MM.1S (cell line): ENCODE measurements at regions not wholly inside any gene's neighbourhood (a gene's known extent, or its start where the extent isn't known, plus 50 kb on each side); places are given as distances from the start of the nearest gene placed in this dataset.

Experiments used
- DNase-seq: peaks from one replicate; pipeline ENCODE4 v3.0.0-alpha.2; 2015
- H2AFZ ChIP-seq: fragments of 300-600 bp; sonication (generic); 2 replicates; pipeline ENCODE4 v1.6.0; 2016; ENCODE audit warnings: antibody characterized with exemption, low read length
- H3F3A ChIP-seq: fragments of 300-600 bp; sonication (generic); 2 replicates; pipeline ENCODE4 v1.6.1; 2016; ENCODE audit warnings: mild to moderate bottlenecking, antibody characterized with exemption, low read length, moderate library complexity, mixed read lengths; ENCODE audit not compliant: insufficient read depth
- H3K27ac ChIP-seq: fragments of 300-600 bp; sonication (generic); 2 replicates; pipeline ENCODE4 v1.5.1; 2016; ENCODE audit warnings: mild to moderate bottlenecking, low read length
- H3K27me3 ChIP-seq: fragments of 300-600 bp; sonication (generic); replicated peaks from 2 replicates; pipeline ENCODE4 v1.6.0; 2016; ENCODE audit warnings: low read length; ENCODE audit not compliant: insufficient read depth
- H3K36me3 ChIP-seq: fragments of 300-600 bp; sonication (generic); replicated peaks from 2 replicates; pipeline ENCODE4 v1.6.1; 2016; ENCODE audit warnings: mild to moderate bottlenecking, low read length, mixed read lengths; ENCODE audit not compliant: insufficient read depth
- H3K4me1 ChIP-seq: fragments of 300-600 bp; sonication (generic); 2 replicates; pipeline ENCODE4 v1.6.1; 2016; ENCODE audit warnings: low read length, mixed read lengths
- H3K4me2 ChIP-seq: fragments of 300-600 bp; sonication (generic); 2 replicates; pipeline ENCODE4 v1.6.0; 2016; ENCODE audit warnings: low read depth, low read length
- H3K4me3 ChIP-seq: fragments of 300-600 bp; sonication (generic); 2 replicates; pipeline ENCODE4 v1.5.1; 2016; ENCODE audit warnings: low read length, mixed read lengths
- H3K79me2 ChIP-seq: fragments of 300-600 bp; sonication (generic); 2 replicates; pipeline ENCODE4 v1.6.1; 2016; ENCODE audit warnings: mixed run types, low read length, mixed read lengths
- H3K9ac ChIP-seq: fragments of 300-600 bp; sonication (generic); 2 replicates; pipeline ENCODE4 v1.6.1; 2016; ENCODE audit warnings: low read length, mixed read lengths
- H3K9me2 ChIP-seq: fragments of 300-600 bp; sonication (generic); replicated peaks from 2 replicates; pipeline ENCODE4 v1.6.1; 2016; ENCODE audit warnings: mild to moderate bottlenecking, low read length, mixed read lengths; ENCODE audit not compliant: insufficient read depth
- H3K9me3 ChIP-seq: fragments of 300-600 bp; sonication (generic); replicated peaks from 2 replicates; pipeline ENCODE4 v1.6.1; 2016; ENCODE audit warnings: mild to moderate bottlenecking, low read length, mixed read lengths; ENCODE audit not compliant: insufficient read depth
- H4K20me1 ChIP-seq: fragments of 300-600 bp; sonication (generic); 2 replicates; pipeline ENCODE4 v1.6.1; 2016; ENCODE audit warnings: mild to moderate bottlenecking, low read length, moderate library complexity, mixed read lengths; ENCODE audit not compliant: insufficient read depth
- CTCF ChIP-seq: fragments of 300-600 bp; sonication (generic); IDR thresholded peaks from 2 replicates; pipeline ENCODE4 v1.5.1; 2016; ENCODE audit warnings: antibody characterized with exemption, low read length, mixed read lengths
- EZH2 ChIP-seq: fragments of 300-600 bp; sonication (generic); optimal IDR thresholded peaks from 2 replicates; pipeline ENCODE3; 2017; ENCODE audit warnings: low read depth, mild to moderate bottlenecking, antibody characterized with exemption, low read length, mixed read lengths
- EZH2phosphoT487 ChIP-seq: fragments of 300-600 bp; sonication (generic); IDR thresholded peaks from 2 replicates; pipeline ENCODE4 v1.6.1; 2018; ENCODE audit warnings: antibody characterized with exemption, low read length

GRCh38 chr2:121903037-121903689 is 147.7 kb downstream of the TSN start:
- H3K27me3 ChIP-seq = no peaks in the 10 kb centered on the region
- no peaks in the 10 kb centered on the region for H3K79me2 ChIP-seq
- H3K9me2 ChIP-seq = no peaks in the 10 kb centered on the region
- DNase-seq = no peak
- H3K9me3 ChIP-seq = no peaks in the 10 kb centered on the region
- H3F3A ChIP-seq = no peaks in the 10 kb centered on the region
- no peak for TF ChIP-seq EZH2phosphoT487
- no peak for TF ChIP-seq EZH2
- TF ChIP-seq CTCF = no peak
- no peaks in the 10 kb centered on the region for H3K4me1 ChIP-seq
- H3K9ac ChIP-seq = no peak overlapping the region
- H3K27ac ChIP-seq = no peak overlapping the region
- no peaks in the 10 kb centered on the region for H3K36me3 ChIP-seq
- no peak overlapping the region for H3K4me3 ChIP-seq
- no peak overlapping the region for H2AFZ ChIP-seq
- H4K20me1 ChIP-seq = no peaks in the 10 kb centered on the region
- H3K4me2 ChIP-seq = no peak overlapping the region

- no peak for DNase-seq
- Histone ChIP-seq H3F3A (no peaks in the 10 kb centered on the region), H3K4me2 (no peak overlapping the region), H2AFZ (no peak overlapping the region), H3K27me3 (no peaks in the 10 kb centered on the region), H3K4me1 (no peaks in the 10 kb centered on the region), H3K79me2 (no peaks in the 10 kb centered on the region), H3K9me3 (no peaks in the 10 kb centered on the region), H3K9ac (no peak overlapping the region), H4K20me1 (no peaks in the 10 kb centered on the region), H3K9me2 (no peaks in the 10 kb centered on the region), H3K27ac (no peak overlapping the region), H3K36me3 (no peaks in the 10 kb centered on the region), H3K4me3 (no peak overlapping the region)
- TF ChIP-seq CTCF (no peak), EZH2 (no peak)
These were observed 149.2 kb downstream of the TSN start for GRCh38 chr2:121904656-121905055.

GRCh38 chr2:121905201-121905600 is 149.8 kb downstream of the TSN start:
- H3K9ac ChIP-seq = no peak overlapping the region
- H3K9me2 ChIP-seq = no peaks in the 10 kb centered on the region
- H3K27me3 ChIP-seq = no peaks in the 10 kb centered on the region
- H3F3A ChIP-seq = no peaks in the 10 kb centered on the region
- H3K4me1 ChIP-seq = no peaks in the 10 kb centered on the region
- no peak overlapping the region for H2AFZ ChIP-seq
- no peak overlapping the region for H3K4me2 ChIP-seq
- DNase-seq = no peak
- TF ChIP-seq EZH2phosphoT487 (no peak), CTCF (no peak), EZH2 (no peak)
- H3K9me3 ChIP-seq = no peaks in the 10 kb centered on the region
- H4K20me1 ChIP-seq = no peaks in the 10 kb centered on the region
- H3K36me3 ChIP-seq = no peaks in the 10 kb centered on the region
- H3K4me3 ChIP-seq = no peak overlapping the region
- H3K27ac ChIP-seq = no peak overlapping the region
- no peaks in the 10 kb centered on the region for H3K79me2 ChIP-seq
